Cerebellar nuclear complex (tissue), 1 donor: ENCODE measurements at regions not wholly inside any gene's neighbourhood (a gene's known extent, or its start where the extent isn't known, plus 50 kb on each side); places are given as distances from the start of the nearest gene placed in this dataset.
"Not testable (repeated sequence)": the region's sequence is repeated elsewhere in the genome, so short reads cannot be mapped to it uniquely, and the experiment has no call there.

Experiments used
- DNase-seq, 2 experiments: peaks; one replicate each; lab custom pipeline; 2025; lab: John Stamatoyannopoulos, UW

GRCh38 chr21:33121715-33122475, 52.0 kb downstream of the OLIG1 start:
- DNase-seq, result no peak

- DNase-seq, result no peak
These were observed 52.6 kb downstream of the OLIG1 start for GRCh38 chr21:33122507-33122906.

- DNase-seq, result no peak
These were observed 53.6 kb downstream of the OLIG1 start for GRCh38 chr21:33123374-33124123.

GRCh38 chr21:33124889-33125288, 54.9 kb downstream of the OLIG1 start:
- DNase-seq, result no peak

- no peak for DNase-seq
These were observed 55.9 kb downstream of the OLIG1 start for GRCh38 chr21:33125680-33126375.

GRCh38 chr21:33126569-33126968, 56.6 kb downstream of the OLIG1 start:
- DNase-seq, result no peak

GRCh38 chr21:33127154-33127867, 57.4 kb downstream of the OLIG1 start:
- DNase-seq, result no peak

- DNase-seq, result no peak
These were observed 57.9 kb downstream of the OLIG1 start for GRCh38 chr21:33127868-33128242.

- DNase-seq, result no peak
These were observed 58.6 kb downstream of the OLIG1 start for GRCh38 chr21:33128538-33128937.

- no peak for DNase-seq
These were observed 62.1 kb downstream of the OLIG1 start for GRCh38 chr21:33132054-33132453.

GRCh38 chr21:33133892-33134291, 64.0 kb downstream of the OLIG1 start:
- no peak for DNase-seq

- peak in 1 of 2 experiments; percentile 56 for DNase-seq
These were observed 66.0 kb downstream of the OLIG1 start for GRCh38 chr21:33135925-33136324.

- no peak for DNase-seq
These were observed 67.0 kb downstream of the OLIG1 start for GRCh38 chr21:33136847-33137502.

- no peak for DNase-seq
These were observed 69.1 kb downstream of the OLIG1 start for GRCh38 chr21:33139084-33139483.

- no peak for DNase-seq
These were observed 70.3 kb downstream of the OLIG1 start for GRCh38 chr21:33140288-33140687.

- DNase-seq, result no peak
These were observed 76.5 kb downstream of the OLIG1 start for GRCh38 chr21:33146467-33146866.

- DNase-seq, result no peak
These were observed 79.2 kb downstream of the OLIG1 start for GRCh38 chr21:33149181-33149580.

GRCh38 chr21:33150968-33151367, 78.8 kb upstream of the IFNAR2 start:
- not testable (repeated sequence) for DNase-seq

GRCh38 chr21:33151941-33152731, 77.6 kb upstream of the IFNAR2 start:
- DNase-seq, result peak; percentile 32 to 70

- no peak for DNase-seq
These were observed 77.0 kb upstream of the IFNAR2 start for GRCh38 chr21:33152732-33153130.

GRCh38 chr21:33155005-33155404, 74.7 kb upstream of the IFNAR2 start:
- DNase-seq, result no peak
